ENCODE measurements at regions not wholly inside any gene's neighbourhood (a gene's known extent, or its start where the extent isn't known, plus 50 kb on each side); places are given as distances from the start of the nearest gene placed in this dataset.

- TF ChIP-seq, protein P1, sequence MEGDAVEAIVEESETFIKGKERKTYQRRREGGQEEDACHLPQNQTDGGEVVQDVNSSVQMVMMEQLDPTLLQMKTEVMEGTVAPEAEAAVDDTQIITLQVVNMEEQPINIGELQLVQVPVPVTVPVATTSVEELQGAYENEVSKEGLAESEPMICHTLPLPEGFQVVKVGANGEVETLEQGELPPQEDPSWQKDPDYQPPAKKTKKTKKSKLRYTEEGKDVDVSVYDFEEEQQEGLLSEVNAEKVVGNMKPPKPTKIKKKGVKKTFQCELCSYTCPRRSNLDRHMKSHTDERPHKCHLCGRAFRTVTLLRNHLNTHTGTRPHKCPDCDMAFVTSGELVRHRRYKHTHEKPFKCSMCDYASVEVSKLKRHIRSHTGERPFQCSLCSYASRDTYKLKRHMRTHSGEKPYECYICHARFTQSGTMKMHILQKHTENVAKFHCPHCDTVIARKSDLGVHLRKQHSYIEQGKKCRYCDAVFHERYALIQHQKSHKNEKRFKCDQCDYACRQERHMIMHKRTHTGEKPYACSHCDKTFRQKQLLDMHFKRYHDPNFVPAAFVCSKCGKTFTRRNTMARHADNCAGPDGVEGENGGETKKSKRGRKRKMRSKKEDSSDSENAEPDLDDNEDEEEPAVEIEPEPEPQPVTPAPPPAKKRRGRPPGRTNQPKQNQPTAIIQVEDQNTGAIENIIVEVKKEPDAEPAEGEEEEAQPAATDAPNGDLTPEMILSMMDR (IDR thresholded peaks at IDR 0.05): no peak
- TF ChIP-seq POLR2A (IDR thresholded peaks at IDR 0.05): no peak
- TF ChIP-seq EP300 (IDR thresholded peaks at IDR 0.05): no peak
Measured at GRCh38 chr20:12955611-12956010, 53.2 kb upstream of the SPTLC3 start.
